Liver (tissue), 8 donors: ENCODE measurements at regions not wholly inside any gene's neighbourhood (a gene's known extent, or its start where the extent isn't known, plus 50 kb on each side); places are given as distances from the start of the nearest gene placed in this dataset.

Source experiments
- DNase-seq: peaks from one replicate; pipeline ENCODE4 v3.0.0-alpha.2; 2017; ENCODE audit warnings: low spot score
- H3K27ac ChIP-seq, 2 donors: one replicate each; pipeline ENCODE4 v1.7.0; 2013; ENCODE audit warnings: inconsistent platforms in 2 of 2, low read length in 2 of 2, control low read depth in 1 of 2, low read depth in 1 of 2, mild to moderate bottlenecking in 1 of 2
- H3K27me3 ChIP-seq, 4 donors: one replicate each; pipeline versions ENCODE4 v1.6.1 to v1.7.0; 2013; ENCODE audit warnings: low read length in 3 of 4, inconsistent platforms in 1 of 4, mild to moderate bottlenecking in 1 of 4, moderate library complexity in 1 of 4; ENCODE audit not compliant: control insufficient read depth in 4 of 4, insufficient read depth in 4 of 4
- H3K36me3 ChIP-seq, 4 donors: one replicate each; pipeline versions ENCODE4 v1.6.1 to v1.7.0; 2013; ENCODE audit warnings: low read length in 3 of 4, mild to moderate bottlenecking in 3 of 4, low read depth in 1 of 4, moderate library complexity in 1 of 4; ENCODE audit not compliant: control insufficient read depth in 4 of 4, insufficient read depth in 3 of 4
- H3K4me1 ChIP-seq, 4 donors: one replicate each; pipeline versions ENCODE4 v1.6.1 to v1.7.0; 2013; ENCODE audit warnings: low read length in 3 of 4, mild to moderate bottlenecking in 3 of 4, moderate library complexity in 1 of 4; ENCODE audit not compliant: control insufficient read depth in 4 of 4, insufficient read depth in 4 of 4
- H3K4me3 ChIP-seq, 3 donors: one replicate each; pipeline versions ENCODE4 v1.6.1 to v1.7.0; 2013; ENCODE audit warnings: low read length in 3 of 3, control low read depth in 1 of 3, low read depth in 1 of 3, mild to moderate bottlenecking in 1 of 3
- H3K9ac ChIP-seq, 2 donors: one replicate each; pipeline ENCODE4 v1.7.0; 2013; ENCODE audit warnings: low read length in 2 of 2, mild to moderate bottlenecking in 2 of 2, moderate library complexity in 2 of 2, control low read depth in 1 of 2, low read depth in 1 of 2
- H3K9me3 ChIP-seq, 4 donors: one replicate each; pipeline versions ENCODE4 v1.6.1 to v1.7.0; 2013; ENCODE audit warnings: low read length in 3 of 4; ENCODE audit not compliant: control insufficient read depth in 4 of 4
- ATF3 ChIP-seq: IDR thresholded peaks from 2 replicates; pipeline ENCODE4 v1.6.1; 2016; ENCODE audit warnings: antibody characterized with exemption
- EGR1 ChIP-seq, 2 donors: IDR thresholded peaks; 2 replicates each; pipeline ENCODE4 v1.6.1; 2016 to 2018; ENCODE audit warnings: antibody characterized with exemption in 2 of 2, low read depth in 2 of 2
- FOXA1 ChIP-seq: IDR thresholded peaks from 2 replicates; pipeline ENCODE4 v1.6.1; 2016; ENCODE audit warnings: antibody characterized with exemption
- FOXA2 ChIP-seq: IDR thresholded peaks from 2 replicates; pipeline ENCODE4 v1.6.1; 2016; ENCODE audit warnings: antibody characterized with exemption
- GABPA ChIP-seq, 2 donors: IDR thresholded peaks in 1 of 2; conservative IDR thresholded peaks in 1 of 2; 2 replicates each; pipeline ENCODE4 v1.6.1; 2016; ENCODE audit warnings: antibody characterized with exemption in 2 of 2, mild to moderate bottlenecking in 1 of 2, moderate library complexity in 1 of 2
- HNF4A ChIP-seq, 2 donors: conservative IDR thresholded peaks; 2 replicates each; pipeline ENCODE4 v1.6.1; 2016; ENCODE audit warnings: antibody characterized with exemption in 2 of 2, mild to moderate bottlenecking in 2 of 2
- HNF4G ChIP-seq: IDR thresholded peaks from 2 replicates; pipeline ENCODE4 v1.6.1; 2016; ENCODE audit warnings: antibody characterized with exemption
- JUND ChIP-seq, 2 donors: IDR thresholded peaks; 2 replicates each; pipeline ENCODE4 v1.6.1; 2016; ENCODE audit warnings: antibody characterized with exemption in 2 of 2
- MAX ChIP-seq: IDR thresholded peaks from 2 replicates; pipeline ENCODE4 v1.6.1; 2016; ENCODE audit warnings: antibody characterized with exemption
- NR2F2 ChIP-seq: IDR thresholded peaks from 2 replicates; pipeline ENCODE4 v1.6.1; 2016; ENCODE audit warnings: antibody characterized with exemption
- RAD21 ChIP-seq, 2 donors: IDR thresholded peaks; 2 replicates each; pipeline ENCODE4 v1.6.1; 2016; ENCODE audit warnings: antibody characterized with exemption in 2 of 2, mild to moderate bottlenecking in 2 of 2
- REST ChIP-seq: IDR thresholded peaks from 2 replicates; pipeline ENCODE4 v1.6.1; 2016; ENCODE audit warnings: antibody characterized with exemption, mild to moderate bottlenecking
- RXRA ChIP-seq, 2 donors: IDR thresholded peaks; 2 replicates each; pipeline ENCODE4 v1.6.1; 2017 to 2018; ENCODE audit warnings: antibody characterized with exemption in 2 of 2, mild to moderate bottlenecking in 1 of 2
- SP1 ChIP-seq: IDR thresholded peaks from 2 replicates; pipeline ENCODE4 v1.6.1; 2018; ENCODE audit warnings: antibody characterized with exemption, mild to moderate bottlenecking
- TAF1 ChIP-seq: conservative IDR thresholded peaks from 2 replicates; pipeline ENCODE4 v1.6.1; 2016; ENCODE audit warnings: antibody characterized with exemption, mild to moderate bottlenecking
- YY1 ChIP-seq: IDR thresholded peaks from 2 replicates; pipeline ENCODE4 v1.6.1; 2016; ENCODE audit warnings: antibody characterized with exemption, mild to moderate bottlenecking
- WGBS: extraction: QIAGEN DNeasy Blood & Tissue Kit; methylation state at CpG from one replicate; pipeline ENCODE4 v1.1.7; 2013; 5-methylcytosine and 5-hydroxymethylcytosine counted together
- TF ChIP-seq, protein P1 (sequence below): IDR thresholded peaks from 2 replicates; pipeline ENCODE4 v1.6.1; 2016; ENCODE audit warnings: antibody characterized with exemption
- TF ChIP-seq, protein P2 (sequence below): fragments of 150-350 bp; IDR thresholded peaks from 2 replicates; pipeline ENCODE4 v1.5.1; 2017; ENCODE audit warnings: improper control_type of control experiment, low read depth, low read length; ENCODE audit not compliant: missing input control
- donor health status: healthy.
- donor health status: healthy.
- donor health status: healthy.
- donor health status: healthy.
- donor health status: healthy.

DNA sequence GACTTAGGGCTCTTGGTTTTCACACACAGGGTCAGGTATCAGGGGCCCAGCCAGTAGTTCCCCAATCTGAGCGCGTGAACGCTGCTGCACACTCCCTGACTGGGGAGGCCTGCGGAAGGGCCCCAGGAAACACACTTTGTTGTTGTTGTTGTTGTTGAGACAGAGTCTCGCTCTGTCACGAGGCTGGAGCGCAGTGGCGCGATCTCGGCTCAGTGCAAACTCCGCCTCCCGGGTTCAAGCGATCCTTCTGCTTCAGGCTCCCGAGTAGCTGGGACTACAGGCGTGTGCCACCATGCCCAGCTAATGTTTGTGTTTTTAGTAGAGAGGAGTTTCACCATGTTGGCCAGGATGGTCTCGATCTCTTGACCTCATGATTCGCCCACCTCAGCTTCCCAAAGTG, 190.4 kb upstream of the GPR12 start:
- peaks cover 5 to 26% (median 19%) of the 10 kb centered on the region in 4 donors for H3K4me1 ChIP-seq
- H3K9me3 ChIP-seq = no peaks in the 10 kb centered on the region
- no peaks in the 10 kb centered on the region for H3K36me3 ChIP-seq
- H3K27ac ChIP-seq = peak overlapping the region; percentile 89 to 95
- H3K27me3 ChIP-seq = no peaks in the 10 kb centered on the region
- 77% methylated on average over 17 of the region's 17 CpGs for WGBS
- peak overlapping the region in 1 of 2 donors; percentile 64 for H3K9ac ChIP-seq
- H3K4me3 ChIP-seq = no peak overlapping the region
- DNase-seq = no peak
- TF ChIP-seq, protein P1, sequence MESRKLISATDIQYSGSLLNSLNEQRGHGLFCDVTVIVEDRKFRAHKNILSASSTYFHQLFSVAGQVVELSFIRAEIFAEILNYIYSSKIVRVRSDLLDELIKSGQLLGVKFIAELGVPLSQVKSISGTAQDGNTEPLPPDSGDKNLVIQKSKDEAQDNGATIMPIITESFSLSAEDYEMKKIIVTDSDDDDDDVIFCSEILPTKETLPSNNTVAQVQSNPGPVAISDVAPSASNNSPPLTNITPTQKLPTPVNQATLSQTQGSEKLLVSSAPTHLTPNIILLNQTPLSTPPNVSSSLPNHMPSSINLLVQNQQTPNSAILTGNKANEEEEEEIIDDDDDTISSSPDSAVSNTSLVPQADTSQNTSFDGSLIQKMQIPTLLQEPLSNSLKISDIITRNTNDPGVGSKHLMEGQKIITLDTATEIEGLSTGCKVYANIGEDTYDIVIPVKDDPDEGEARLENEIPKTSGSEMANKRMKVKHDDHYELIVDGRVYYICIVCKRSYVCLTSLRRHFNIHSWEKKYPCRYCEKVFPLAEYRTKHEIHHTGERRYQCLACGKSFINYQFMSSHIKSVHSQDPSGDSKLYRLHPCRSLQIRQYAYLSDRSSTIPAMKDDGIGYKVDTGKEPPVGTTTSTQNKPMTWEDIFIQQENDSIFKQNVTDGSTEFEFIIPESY = no peak
- TF ChIP-seq GABPA (IDR thresholded peaks at IDR 0.05 in 1 of 2, conservative IDR thresholded peaks at IDR 0.05 in 1 of 2) (no peak), NR2F2 (no peak), RXRA (IDR thresholded peaks at IDR 0.05) (no peak), JUND (IDR thresholded peaks at IDR 0.05) (no peak), RAD21 (IDR thresholded peaks at IDR 0.05) (no peak), FOXA1 (no peak), YY1 (no peak), MAX (no peak), ATF3 (no peak), HNF4A (conservative IDR thresholded peaks at IDR 0.05) (no peak), SP1 (no peak), TAF1 (no peak), EGR1 (IDR thresholded peaks at IDR 0.05; ENCODE audit: low read depth in 2 of 2) (no peak), HNF4G (no peak), REST (no peak), FOXA2 (no peak)
- TF ChIP-seq, protein P2, sequence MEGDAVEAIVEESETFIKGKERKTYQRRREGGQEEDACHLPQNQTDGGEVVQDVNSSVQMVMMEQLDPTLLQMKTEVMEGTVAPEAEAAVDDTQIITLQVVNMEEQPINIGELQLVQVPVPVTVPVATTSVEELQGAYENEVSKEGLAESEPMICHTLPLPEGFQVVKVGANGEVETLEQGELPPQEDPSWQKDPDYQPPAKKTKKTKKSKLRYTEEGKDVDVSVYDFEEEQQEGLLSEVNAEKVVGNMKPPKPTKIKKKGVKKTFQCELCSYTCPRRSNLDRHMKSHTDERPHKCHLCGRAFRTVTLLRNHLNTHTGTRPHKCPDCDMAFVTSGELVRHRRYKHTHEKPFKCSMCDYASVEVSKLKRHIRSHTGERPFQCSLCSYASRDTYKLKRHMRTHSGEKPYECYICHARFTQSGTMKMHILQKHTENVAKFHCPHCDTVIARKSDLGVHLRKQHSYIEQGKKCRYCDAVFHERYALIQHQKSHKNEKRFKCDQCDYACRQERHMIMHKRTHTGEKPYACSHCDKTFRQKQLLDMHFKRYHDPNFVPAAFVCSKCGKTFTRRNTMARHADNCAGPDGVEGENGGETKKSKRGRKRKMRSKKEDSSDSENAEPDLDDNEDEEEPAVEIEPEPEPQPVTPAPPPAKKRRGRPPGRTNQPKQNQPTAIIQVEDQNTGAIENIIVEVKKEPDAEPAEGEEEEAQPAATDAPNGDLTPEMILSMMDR = no peak
